ENCODE measurements at regions not wholly inside any gene's neighbourhood (a gene's known extent, or its start where the extent isn't known, plus 50 kb on each side); places are given as distances from the start of the nearest gene placed in this dataset.

- H3K4me3 ChIP-seq (ENCODE audit: low read length): no peak overlapping the region
- H3K36me3 ChIP-seq (ENCODE audit: control insufficient read depth, low read length): no peaks in the 10 kb centered on the region
- no peaks in the 10 kb centered on the region for H3F3A ChIP-seq (ENCODE audit: control insufficient read depth, insufficient read depth)
- H4K20me1 ChIP-seq (ENCODE audit: control insufficient read depth, insufficient read depth, low read depth, low read length): no peaks in the 10 kb centered on the region
- no peak for TF ChIP-seq CTCF (IDR thresholded peaks at IDR 0.05; ENCODE audit: low read depth, low read length, poor library complexity, severe bottlenecking)
- TF ChIP-seq EZH2phosphoT487 (IDR thresholded peaks at IDR 0.05; ENCODE audit: borderline replicate concordance, low read length): no peak
- no peak overlapping the region for H3K27ac ChIP-seq (ENCODE audit: low read depth, low read length)
- H3K9me2 ChIP-seq (replicated peaks; ENCODE audit: control insufficient read depth, low read length): no peaks in the 10 kb centered on the region
- H3K79me2 ChIP-seq (ENCODE audit: control insufficient read depth, low read length): no peaks in the 10 kb centered on the region
- no peak overlapping the region for H3K4me2 ChIP-seq (ENCODE audit: low read length)
- H3K27me3 ChIP-seq (ENCODE audit: control insufficient read depth, low read length): no peaks in the 10 kb centered on the region
- no peaks in the 10 kb centered on the region for H3K4me1 ChIP-seq (ENCODE audit: control insufficient read depth, low read length)
- no peaks in the 10 kb centered on the region for H3K9me3 ChIP-seq (ENCODE audit: control insufficient read depth, insufficient read depth, low read length)
These were observed 73.0 kb upstream of the PJA1 start for GRCh38 chrX:69238114-69238886.

- no peaks in the 10 kb centered on the region for H3K4me1 ChIP-seq (ENCODE audit: control insufficient read depth, low read length)
- no peaks in the 10 kb centered on the region for H3K36me3 ChIP-seq (ENCODE audit: control insufficient read depth, low read length)
- H3K9me2 ChIP-seq (replicated peaks; ENCODE audit: control insufficient read depth, low read length): no peaks in the 10 kb centered on the region
- H3K4me3 ChIP-seq (ENCODE audit: low read length): no peak overlapping the region
- no peaks in the 10 kb centered on the region for H4K20me1 ChIP-seq (ENCODE audit: control insufficient read depth, insufficient read depth, low read depth, low read length)
- H3K9me3 ChIP-seq (ENCODE audit: control insufficient read depth, insufficient read depth, low read length): no peaks in the 10 kb centered on the region
- no peaks in the 10 kb centered on the region for H3K79me2 ChIP-seq (ENCODE audit: control insufficient read depth, low read length)
- no peaks in the 10 kb centered on the region for H3K27me3 ChIP-seq (ENCODE audit: control insufficient read depth, low read length)
- TF ChIP-seq EZH2phosphoT487 (IDR thresholded peaks at IDR 0.05; ENCODE audit: borderline replicate concordance, low read length) (no peak), CTCF (IDR thresholded peaks at IDR 0.05; ENCODE audit: low read depth, low read length, poor library complexity, severe bottlenecking) (no peak)
- no peak overlapping the region for H3K27ac ChIP-seq (ENCODE audit: low read depth, low read length)
- no peak overlapping the region for H3K4me2 ChIP-seq (ENCODE audit: low read length)
- no peaks in the 10 kb centered on the region for H3F3A ChIP-seq (ENCODE audit: control insufficient read depth, insufficient read depth)
These were observed 72.0 kb upstream of the PJA1 start for GRCh38 chrX:69237236-69237635.

- H3K27ac ChIP-seq (ENCODE audit: low read depth, low read length): no peak overlapping the region
- no peaks in the 10 kb centered on the region for H3K27me3 ChIP-seq (ENCODE audit: control insufficient read depth, low read length)
- H3K79me2 ChIP-seq (ENCODE audit: control insufficient read depth, low read length): no peaks in the 10 kb centered on the region
- H3K36me3 ChIP-seq (ENCODE audit: control insufficient read depth, low read length): no peaks in the 10 kb centered on the region
- H3K9me2 ChIP-seq (replicated peaks; ENCODE audit: control insufficient read depth, low read length): no peaks in the 10 kb centered on the region
- no peak overlapping the region for H3K4me2 ChIP-seq (ENCODE audit: low read length)
- H3F3A ChIP-seq (ENCODE audit: control insufficient read depth, insufficient read depth): no peaks in the 10 kb centered on the region
- H3K4me1 ChIP-seq (ENCODE audit: control insufficient read depth, low read length): no peaks in the 10 kb centered on the region
- H3K4me3 ChIP-seq (ENCODE audit: low read length): no peak overlapping the region
- TF ChIP-seq CTCF (IDR thresholded peaks at IDR 0.05; ENCODE audit: low read depth, low read length, poor library complexity, severe bottlenecking): no peak
- TF ChIP-seq EZH2phosphoT487 (IDR thresholded peaks at IDR 0.05; ENCODE audit: borderline replicate concordance, low read length): no peak
- H4K20me1 ChIP-seq (ENCODE audit: control insufficient read depth, insufficient read depth, low read depth, low read length): no peaks in the 10 kb centered on the region
- H3K9me3 ChIP-seq (ENCODE audit: control insufficient read depth, insufficient read depth, low read length): no peaks in the 10 kb centered on the region
These were observed 71.4 kb upstream of the PJA1 start for GRCh38 chrX:69236641-69237040.

All from DOHH2 (cell line).